H1 (cell line): ENCODE measurements at regions not wholly inside any gene's neighbourhood (a gene's known extent, or its start where the extent isn't known, plus 50 kb on each side); places are given as distances from the start of the nearest gene placed in this dataset.

Experiments used
- CTCF ChIA-PET: fragments of 300-600 bp; sonication (Branson Sonifier 250); formaldehyde crosslinking; loops from one replicate; lab custom pipeline; 2021; ENCODE audit not compliant: partially characterized antibody; lab: Charles Lee
- POLR2A ChIA-PET: fragments of 300-600 bp; sonication (Branson Sonifier 250); formaldehyde crosslinking; loops from one replicate; lab custom pipeline; 2021; ENCODE audit warnings: inconsistent platforms; ENCODE audit not compliant: partially characterized antibody; lab: Charles Lee
- DNase-seq, 2 experiments: peaks; one replicate each; pipeline versions ENCODE4 v3.0.0 to v3.0.0-alpha.2; 2010 to 2022; ENCODE audit warnings: low spot score in 2 of 2, low read depth in 1 of 2, mixed read lengths in 1 of 2
- FAIRE-seq: peaks from 2 replicates; lab custom pipeline; 2011; peaks lifted over from hg19 to GRCh38; lab: Jason Lieb, UNC
- H2AFZ ChIP-seq: 2 replicates; pipeline ENCODE4 v1.8.1; 2012; ENCODE audit warnings: low read length, inconsistent platforms
- H2AK5ac ChIP-seq: 2 replicates; pipeline ENCODE4 v1.6.1; 2013; ENCODE audit warnings: low read depth, low read length
- H2BK120ac ChIP-seq: replicated peaks from 2 replicates; pipeline ENCODE3; 2013; ENCODE audit warnings: low read depth, low read length, inconsistent platforms
- H2BK12ac ChIP-seq: 2 replicates; pipeline ENCODE4 v1.6.1; 2013; ENCODE audit warnings: low read depth, low read length
- H2BK15ac ChIP-seq: 2 replicates; pipeline ENCODE4 v1.6.1; 2013; ENCODE audit warnings: low read length
- H2BK20ac ChIP-seq: 2 replicates; pipeline ENCODE4 v1.6.1; 2013; ENCODE audit warnings: low read length
- H2BK5ac ChIP-seq: 2 replicates; pipeline ENCODE4 v1.6.1; 2013; ENCODE audit warnings: low read depth, low read length
- H3K14ac ChIP-seq: 2 replicates; pipeline ENCODE4 v1.6.1; 2013; ENCODE audit warnings: inconsistent platforms; ENCODE audit not compliant: insufficient read length
- H3K18ac ChIP-seq: 2 replicates; pipeline ENCODE4 v1.6.1; 2013; ENCODE audit warnings: low read length; ENCODE audit errors: extremely low read depth
- H3K23ac ChIP-seq: 2 replicates; pipeline ENCODE4 v1.6.1; 2013; ENCODE audit warnings: inconsistent platforms; ENCODE audit not compliant: insufficient read length
- H3K23me2 ChIP-seq: 2 replicates; pipeline ENCODE4 v1.6.1; 2013; ENCODE audit warnings: low read depth, low read length
- H3K27ac ChIP-seq: 2 replicates; pipeline ENCODE4 v1.6.1; 2011; ENCODE audit warnings: low read depth, low read length, inconsistent platforms
- H3K27me3 ChIP-seq, 4 experiments: replicated peaks in 1 of 4; 1 replicate in 1 of 4; 2 replicates in 3 of 4; pipeline versions ENCODE4 v1.6.1 to v1.8.1; 2011 to 2013; ENCODE audit warnings: low read length in 3 of 4, mild to moderate bottlenecking in 3 of 4, inconsistent platforms in 2 of 4, mixed read lengths in 2 of 4, moderate library complexity in 1 of 4; ENCODE audit not compliant: control insufficient read depth in 3 of 4, insufficient read depth in 3 of 4; ENCODE audit errors: extremely low read depth in 1 of 4
- H3K36me3 ChIP-seq, 4 experiments: 2 replicates each; pipeline versions ENCODE4 v1.6.1 to v1.8.1; 2011 to 2013; ENCODE audit warnings: mild to moderate bottlenecking in 4 of 4, low read length in 3 of 4, moderate library complexity in 2 of 4, control low read depth in 1 of 4, inconsistent platforms in 1 of 4; ENCODE audit not compliant: insufficient read depth in 4 of 4, control insufficient read depth in 2 of 4
- H3K4ac ChIP-seq: replicated peaks from 2 replicates; pipeline ENCODE3; 2013; ENCODE audit warnings: low read length, low read depth, mixed read lengths, inconsistent platforms; ENCODE audit not compliant: insufficient read length
- H3K4me1 ChIP-seq, 4 experiments: replicated peaks in 1 of 4; 1 replicate in 1 of 4; 2 replicates in 3 of 4; pipeline versions ENCODE4 v1.6.1 to v1.8.1; 2011 to 2013; ENCODE audit warnings: low read length in 3 of 4, inconsistent platforms in 2 of 4, mixed read lengths in 1 of 4; ENCODE audit not compliant: insufficient read depth in 4 of 4, control insufficient read depth in 3 of 4
- H3K4me2 ChIP-seq, 2 experiments: 2 replicates each; pipeline versions ENCODE4 v1.6.1 to v1.8.1; 2011 to 2013; ENCODE audit warnings: low read depth in 2 of 2, low read length in 2 of 2, control low read depth in 1 of 2, inconsistent platforms in 1 of 2, mild to moderate bottlenecking in 1 of 2; ENCODE audit not compliant: insufficient read depth in 1 of 2
- H3K4me3 ChIP-seq, 4 experiments: fragments of 200-600, 300-600 bp in 1 of 4; sonication (generic), shearing (Covaris generic), sonication (Bioruptor Twin) in 1 of 4; 2 replicates each; pipeline versions ENCODE4 v1.5.1 to v1.8.1; 2011 to 2016; ENCODE audit warnings: low read length in 4 of 4, low read depth in 3 of 4, control low read depth in 2 of 4, inconsistent platforms in 2 of 4, mild to moderate bottlenecking in 2 of 4, mixed read lengths in 1 of 4, moderate library complexity in 1 of 4; ENCODE audit not compliant: insufficient read depth in 2 of 4; ENCODE audit errors: extremely low read depth in 1 of 4
- H3K56ac ChIP-seq: replicated peaks from 2 replicates; pipeline ENCODE3; 2013; ENCODE audit warnings: low read depth, mild to moderate bottlenecking, mixed read lengths, low read length, inconsistent platforms; ENCODE audit not compliant: insufficient read length
- H3K79me1 ChIP-seq: 2 replicates; pipeline ENCODE4 v1.6.1; 2013; ENCODE audit warnings: low read depth, low read length, control low read depth
- H3K79me2 ChIP-seq, 2 experiments: 2 replicates each; pipeline versions ENCODE4 v1.6.1 to v1.8.1; 2012 to 2013; ENCODE audit warnings: low read length in 2 of 2, mild to moderate bottlenecking in 2 of 2, inconsistent platforms in 1 of 2; ENCODE audit not compliant: insufficient read depth in 2 of 2, control insufficient read depth in 1 of 2
- H3K9ac ChIP-seq, 4 experiments: replicated peaks in 1 of 4; 1 replicate in 1 of 4; 2 replicates in 3 of 4; pipeline versions ENCODE4 v1.6.1 to v1.8.1; 2011 to 2013; ENCODE audit warnings: low read depth in 3 of 4, low read length in 3 of 4, control low read depth in 2 of 4, mild to moderate bottlenecking in 2 of 4, moderate library complexity in 2 of 4, inconsistent platforms in 1 of 4; ENCODE audit errors: extremely low read depth in 1 of 4
- H3K9me3 ChIP-seq, 2 experiments: 2 replicates each; pipeline versions ENCODE4 v1.6.1 to v1.8.1; 2012 to 2013; ENCODE audit warnings: mild to moderate bottlenecking in 2 of 2, moderate library complexity in 2 of 2, control low read depth in 1 of 2, inconsistent platforms in 1 of 2, low read depth in 1 of 2, low read length in 1 of 2, mixed read lengths in 1 of 2; ENCODE audit not compliant: insufficient read depth in 2 of 2
- H4K20me1 ChIP-seq, 2 experiments: replicated peaks in 1 of 2; 2 replicates each; pipeline versions ENCODE3 to v1.8.1; 2011 to 2013; ENCODE audit warnings: inconsistent platforms in 2 of 2, low read length in 2 of 2, mild to moderate bottlenecking in 1 of 2; ENCODE audit not compliant: insufficient read depth in 2 of 2, control insufficient read depth in 1 of 2
- H4K5ac ChIP-seq: 2 replicates; pipeline ENCODE4 v1.6.1; 2013; ENCODE audit warnings: low read length, low read depth, mixed read lengths, inconsistent platforms; ENCODE audit not compliant: insufficient read length
- H4K8ac ChIP-seq: 2 replicates; pipeline ENCODE4 v1.8.0; 2013; ENCODE audit warnings: mild to moderate bottlenecking, moderate library complexity, low read length, inconsistent platforms; ENCODE audit not compliant: insufficient read depth; ENCODE audit errors: extremely low read depth
- H4K91ac ChIP-seq: replicated peaks from 2 replicates; pipeline ENCODE3; 2013; ENCODE audit warnings: low read length, mixed read lengths, inconsistent platforms; ENCODE audit not compliant: insufficient read length
- BCL11A ChIP-seq, 2 experiments: IDR thresholded peaks; one replicate each; pipeline ENCODE4 v1.6.1; 2011; ENCODE audit warnings: low read depth in 2 of 2, low read length in 2 of 2, mild to moderate bottlenecking in 2 of 2
- CBX5 ChIP-seq: fragments of 300-800, 300-1000 bp; sonication (generic); IDR thresholded peaks from 2 replicates; pipeline ENCODE4 v1.7.1; 2016; ENCODE audit warnings: antibody characterized with exemption, low read length, low read depth
- CREB1 ChIP-seq: IDR thresholded peaks from 2 replicates; pipeline ENCODE4 v1.6.1; 2012; ENCODE audit warnings: inconsistent platforms
- GTF2F1 ChIP-seq: IDR thresholded peaks from 2 replicates; pipeline ENCODE4 v1.6.1; 2012; ENCODE audit warnings: low read depth, low read length, improper control_type of control experiment, borderline replicate concordance
- HDAC6 ChIP-seq: IDR thresholded peaks from one replicate; pipeline ENCODE4 v1.7.1; 2012; ENCODE audit warnings: low read depth, mild to moderate bottlenecking, inconsistent platforms, low read length, moderate library complexity
- NRF1 ChIP-seq: IDR thresholded peaks from 2 replicates; pipeline ENCODE4 v1.6.1; 2011; ENCODE audit warnings: mild to moderate bottlenecking, low read depth, low read length, improper control_type of control experiment
- PHF8 ChIP-seq: fragments of 200-600 bp; sonication (generic); conservative IDR thresholded peaks from 2 replicates; pipeline ENCODE4 v1.7.1; 2012; ENCODE audit warnings: low read depth, mild to moderate bottlenecking, inconsistent platforms, low read length, moderate library complexity
- POLR2AphosphoS5 ChIP-seq: IDR thresholded peaks from 2 replicates; pipeline ENCODE4 v1.6.1; 2011; ENCODE audit warnings: low read depth, low read length
- RNF2 ChIP-seq: fragments of 200-900, 300-1000 bp; sonication (generic); IDR thresholded peaks from 2 replicates; pipeline ENCODE4 v1.7.1; 2016; ENCODE audit warnings: borderline replicate concordance, low read depth, mild to moderate bottlenecking, antibody characterized with exemption, low read length; ENCODE audit not compliant: poor library complexity, severe bottlenecking; ENCODE audit errors: missing control alignments
- SIRT6 ChIP-seq: IDR thresholded peaks from one replicate; pipeline ENCODE4 v1.7.1; 2012; ENCODE audit warnings: low read length, inconsistent platforms
- SIX5 ChIP-seq: IDR thresholded peaks from 2 replicates; pipeline ENCODE4 v1.6.1; 2011; ENCODE audit warnings: mild to moderate bottlenecking, low read depth, low read length
- SP2 ChIP-seq: IDR thresholded peaks from 2 replicates; pipeline ENCODE4 v1.6.1; 2012; ENCODE audit warnings: mild to moderate bottlenecking, low read length, inconsistent platforms
- SP4 ChIP-seq: IDR thresholded peaks from 2 replicates; pipeline ENCODE4 v1.6.1; 2012; ENCODE audit warnings: low read length, inconsistent platforms
- TBP ChIP-seq: IDR thresholded peaks from 2 replicates; pipeline ENCODE4 v1.6.1; 2011; ENCODE audit warnings: low read depth, low read length, improper control_type of control experiment
- YY1 ChIP-seq: IDR thresholded peaks from 2 replicates; pipeline ENCODE4 v1.6.1; 2011; ENCODE audit warnings: low read depth, mild to moderate bottlenecking, low read length
- TF ChIP-seq, protein P1 (sequence below): IDR thresholded peaks from 2 replicates; pipeline ENCODE4 v1.6.1; 2012; ENCODE audit warnings: low read length, inconsistent platforms

- no peaks in the 10 kb centered on the region for H3K9me3 ChIP-seq
- TF ChIP-seq SP2: no peak
- no peak for TF ChIP-seq CBX5
- TF ChIP-seq HDAC6: no peak
- no peak for TF ChIP-seq GTF2F1
- no peak for TF ChIP-seq CREB1
- no peak for TF ChIP-seq SP4
- TF ChIP-seq RNF2: no peak
- TF ChIP-seq POLR2AphosphoS5: no peak
- TF ChIP-seq YY1: no peak
- TF ChIP-seq, protein P1, sequence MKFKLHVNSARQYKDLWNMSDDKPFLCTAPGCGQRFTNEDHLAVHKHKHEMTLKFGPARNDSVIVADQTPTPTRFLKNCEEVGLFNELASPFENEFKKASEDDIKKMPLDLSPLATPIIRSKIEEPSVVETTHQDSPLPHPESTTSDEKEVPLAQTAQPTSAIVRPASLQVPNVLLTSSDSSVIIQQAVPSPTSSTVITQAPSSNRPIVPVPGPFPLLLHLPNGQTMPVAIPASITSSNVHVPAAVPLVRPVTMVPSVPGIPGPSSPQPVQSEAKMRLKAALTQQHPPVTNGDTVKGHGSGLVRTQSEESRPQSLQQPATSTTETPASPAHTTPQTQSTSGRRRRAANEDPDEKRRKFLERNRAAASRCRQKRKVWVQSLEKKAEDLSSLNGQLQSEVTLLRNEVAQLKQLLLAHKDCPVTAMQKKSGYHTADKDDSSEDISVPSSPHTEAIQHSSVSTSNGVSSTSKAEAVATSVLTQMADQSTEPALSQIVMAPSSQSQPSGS: no peak
- no peak for TF ChIP-seq TBP
- TF ChIP-seq SIX5: no peak
- TF ChIP-seq BCL11A (IDR thresholded peaks at IDR 0.05; ENCODE audit: low read depth in 2 of 2, low read length in 2 of 2): no peak
- TF ChIP-seq SIRT6: no peak
- no peak for TF ChIP-seq PHF8
- TF ChIP-seq NRF1: no peak
Observed at GRCh38 chr2:143856978-143857377, 662.9 kb downstream of the ZEB2 start.

More at GRCh38 chr2:143856978-143857377, 662.9 kb downstream of the ZEB2 start:
- no peaks in the 10 kb centered on the region for H3K79me2 ChIP-seq
- H3K23me2 ChIP-seq: no peaks in the 10 kb centered on the region
- H3K4ac ChIP-seq: no peak overlapping the region
- no peaks in the 10 kb centered on the region for H3K4me1 ChIP-seq
- H2BK5ac ChIP-seq: no peak overlapping the region
- no peak overlapping the region for H2AK5ac ChIP-seq
- H4K20me1 ChIP-seq: no peaks in the 10 kb centered on the region
- no peak overlapping the region for H4K91ac ChIP-seq
- no peaks in the 10 kb centered on the region for H3K79me1 ChIP-seq
- H2BK20ac ChIP-seq: no peak overlapping the region
- H2AFZ ChIP-seq: no peak overlapping the region
- ChIA-PET CTCF (no interaction called here), POLR2A (no interaction called here)
- H3K27ac ChIP-seq: no peak overlapping the region
- H3K36me3 ChIP-seq: no peaks in the 10 kb centered on the region
- no peak overlapping the region for H3K18ac ChIP-seq
- no peak overlapping the region for H2BK15ac ChIP-seq
- DNase-seq (no peak), FAIRE-seq (no peak)
- no peak overlapping the region for H2BK12ac ChIP-seq
- H3K4me3 ChIP-seq: no peak overlapping the region
- no peak overlapping the region for H2BK120ac ChIP-seq
- no peak overlapping the region for H4K5ac ChIP-seq
- H3K23ac ChIP-seq: no peak overlapping the region
- H4K8ac ChIP-seq: no peak overlapping the region
- H3K56ac ChIP-seq: no peak overlapping the region
- no peak overlapping the region for H3K14ac ChIP-seq
- no peak overlapping the region for H3K4me2 ChIP-seq
- H3K9ac ChIP-seq: no peak overlapping the region
- no peaks in the 10 kb centered on the region for H3K27me3 ChIP-seq
